ENCODE measurements at regions not wholly inside any gene's neighbourhood (a gene's known extent, or its start where the extent isn't known, plus 50 kb on each side); places are given as distances from the start of the nearest gene placed in this dataset.

DNA sequence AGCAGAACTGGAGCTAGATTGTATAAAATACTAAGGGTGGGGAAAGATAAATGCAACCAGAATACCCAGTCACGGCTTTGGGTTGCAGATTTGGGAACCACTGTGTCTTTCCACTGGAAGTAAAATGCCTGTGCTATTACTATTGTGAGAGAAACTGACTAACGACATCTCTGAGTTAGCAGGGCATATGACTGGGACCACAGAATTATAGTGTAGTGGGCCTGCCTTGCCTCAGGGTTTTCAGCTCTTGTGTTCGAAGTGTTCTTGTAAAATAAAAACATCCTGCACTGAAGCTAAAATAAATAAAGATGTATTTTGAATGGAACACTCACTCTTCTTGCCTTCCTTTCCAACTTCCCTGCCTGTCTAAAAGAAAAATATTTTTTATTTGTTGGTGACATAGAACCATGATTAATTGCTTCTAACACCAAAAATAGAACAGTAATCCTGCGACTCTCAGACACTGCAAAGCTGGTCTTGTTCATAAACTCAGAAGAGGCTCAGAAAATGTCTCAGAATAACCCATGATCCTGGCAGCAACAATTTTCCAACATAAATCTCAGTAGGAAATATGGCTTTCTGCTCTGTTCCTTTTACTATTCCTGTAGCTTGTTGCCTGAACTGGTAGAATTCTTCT is 104.2 kb downstream of the FAM47B start:
- TF ChIP-seq TCF7L2 (IDR thresholded peaks at IDR 0.05; ENCODE audit: borderline replicate concordance, extremely low read depth, insufficient read depth, insufficient read length) (no peak), EZH2phosphoT487 (IDR thresholded peaks at IDR 0.05; ENCODE audit: borderline replicate concordance) (no peak), ZFX (IDR thresholded peaks at IDR 0.05) (no peak), CEBPB (IDR thresholded peaks at IDR 0.05; ENCODE audit: low read depth) (no peak), JUND (IDR thresholded peaks at IDR 0.05) (no peak), YY1 (IDR thresholded peaks at IDR 0.05; ENCODE audit: extremely low read depth, insufficient replicate concordance, low read depth, low read length) (no peak), CBX3 (IDR thresholded peaks at IDR 0.05; ENCODE audit: low read depth) (no peak), EGR1 (IDR thresholded peaks at IDR 0.05; ENCODE audit: low read depth) (no peak), SRF (IDR thresholded peaks at IDR 0.05; ENCODE audit: low read depth) (no peak), SP1 (IDR thresholded peaks at IDR 0.05; ENCODE audit: low read depth) (no peak), POLR2A (IDR thresholded peaks at IDR 0.05; ENCODE audit: borderline replicate concordance, extremely low read depth, insufficient read depth, insufficient read length) (no peak), POLR2AphosphoS5 (IDR thresholded peaks at IDR 0.05; ENCODE audit: low read depth, low read length) (no peak), SIN3A (IDR thresholded peaks at IDR 0.05; ENCODE audit: low read depth) (no peak), ZNF274 (IDR thresholded peaks at IDR 0.05; ENCODE audit: low read depth, low read length) (no peak)
- TF ChIP-seq, protein P1, sequence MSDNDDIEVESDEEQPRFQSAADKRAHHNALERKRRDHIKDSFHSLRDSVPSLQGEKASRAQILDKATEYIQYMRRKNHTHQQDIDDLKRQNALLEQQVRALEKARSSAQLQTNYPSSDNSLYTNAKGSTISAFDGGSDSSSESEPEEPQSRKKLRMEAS (IDR thresholded peaks at IDR 0.05) = no peak
- TF ChIP-seq, protein P2, sequence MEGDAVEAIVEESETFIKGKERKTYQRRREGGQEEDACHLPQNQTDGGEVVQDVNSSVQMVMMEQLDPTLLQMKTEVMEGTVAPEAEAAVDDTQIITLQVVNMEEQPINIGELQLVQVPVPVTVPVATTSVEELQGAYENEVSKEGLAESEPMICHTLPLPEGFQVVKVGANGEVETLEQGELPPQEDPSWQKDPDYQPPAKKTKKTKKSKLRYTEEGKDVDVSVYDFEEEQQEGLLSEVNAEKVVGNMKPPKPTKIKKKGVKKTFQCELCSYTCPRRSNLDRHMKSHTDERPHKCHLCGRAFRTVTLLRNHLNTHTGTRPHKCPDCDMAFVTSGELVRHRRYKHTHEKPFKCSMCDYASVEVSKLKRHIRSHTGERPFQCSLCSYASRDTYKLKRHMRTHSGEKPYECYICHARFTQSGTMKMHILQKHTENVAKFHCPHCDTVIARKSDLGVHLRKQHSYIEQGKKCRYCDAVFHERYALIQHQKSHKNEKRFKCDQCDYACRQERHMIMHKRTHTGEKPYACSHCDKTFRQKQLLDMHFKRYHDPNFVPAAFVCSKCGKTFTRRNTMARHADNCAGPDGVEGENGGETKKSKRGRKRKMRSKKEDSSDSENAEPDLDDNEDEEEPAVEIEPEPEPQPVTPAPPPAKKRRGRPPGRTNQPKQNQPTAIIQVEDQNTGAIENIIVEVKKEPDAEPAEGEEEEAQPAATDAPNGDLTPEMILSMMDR (IDR thresholded peaks at IDR 0.05 in 2 of 3, conservative IDR thresholded peaks at IDR 0.05 in 1 of 3; ENCODE audit: borderline replicate concordance in 1 of 3, insufficient read depth in 1 of 3, low read depth in 2 of 3, low read length in 2 of 3) = no peak
- TF ChIP-seq, protein P3, sequence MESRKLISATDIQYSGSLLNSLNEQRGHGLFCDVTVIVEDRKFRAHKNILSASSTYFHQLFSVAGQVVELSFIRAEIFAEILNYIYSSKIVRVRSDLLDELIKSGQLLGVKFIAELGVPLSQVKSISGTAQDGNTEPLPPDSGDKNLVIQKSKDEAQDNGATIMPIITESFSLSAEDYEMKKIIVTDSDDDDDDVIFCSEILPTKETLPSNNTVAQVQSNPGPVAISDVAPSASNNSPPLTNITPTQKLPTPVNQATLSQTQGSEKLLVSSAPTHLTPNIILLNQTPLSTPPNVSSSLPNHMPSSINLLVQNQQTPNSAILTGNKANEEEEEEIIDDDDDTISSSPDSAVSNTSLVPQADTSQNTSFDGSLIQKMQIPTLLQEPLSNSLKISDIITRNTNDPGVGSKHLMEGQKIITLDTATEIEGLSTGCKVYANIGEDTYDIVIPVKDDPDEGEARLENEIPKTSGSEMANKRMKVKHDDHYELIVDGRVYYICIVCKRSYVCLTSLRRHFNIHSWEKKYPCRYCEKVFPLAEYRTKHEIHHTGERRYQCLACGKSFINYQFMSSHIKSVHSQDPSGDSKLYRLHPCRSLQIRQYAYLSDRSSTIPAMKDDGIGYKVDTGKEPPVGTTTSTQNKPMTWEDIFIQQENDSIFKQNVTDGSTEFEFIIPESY (IDR thresholded peaks at IDR 0.05; ENCODE audit: extremely low read depth, insufficient replicate concordance, low read length) = no peak
- TF ChIP-seq, protein P4, sequence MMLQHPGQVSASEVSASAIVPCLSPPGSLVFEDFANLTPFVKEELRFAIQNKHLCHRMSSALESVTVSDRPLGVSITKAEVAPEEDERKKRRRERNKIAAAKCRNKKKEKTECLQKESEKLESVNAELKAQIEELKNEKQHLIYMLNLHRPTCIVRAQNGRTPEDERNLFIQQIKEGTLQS (IDR thresholded peaks at IDR 0.05) = no peak
- Histone ChIP-seq H3K36me3 (ENCODE audit: control insufficient read depth in 1 of 2, insufficient read depth in 2 of 2, low read length in 2 of 2) (no peaks in the 10 kb centered on the region), H3K27me3 (ENCODE audit: insufficient read depth, low read length) (no peaks in the 10 kb centered on the region), H3K79me2 (ENCODE audit: insufficient read depth, low read length) (no peaks in the 10 kb centered on the region), H3K9ac (ENCODE audit: low read length) (no peak overlapping the region), H3K27ac (ENCODE audit: low read depth, low read length) (no peak overlapping the region), H3K4me3 (replicated peaks in 1 of 2; ENCODE audit: low read depth in 1 of 2, low read length in 2 of 2) (no peak overlapping the region), H3K9me3 (ENCODE audit: control insufficient read depth in 1 of 2, insufficient read depth in 1 of 2, low read depth in 1 of 2, low read length in 2 of 2) (no peaks in the 10 kb centered on the region), H3K9me2 (ENCODE audit: insufficient read depth) (no peaks in the 10 kb centered on the region), H4K20me1 (ENCODE audit: insufficient read depth) (no peaks in the 10 kb centered on the region), H3K4me2 (ENCODE audit: low read length) (no peak overlapping the region), H2AFZ (ENCODE audit: low read depth, low read length, poor library complexity, severe bottlenecking) (no peak overlapping the region), H3K4me1 (ENCODE audit: control insufficient read depth in 1 of 2, insufficient read depth in 2 of 2, low read length in 2 of 2) (no peaks in the 10 kb centered on the region)
- no TSS peak for BruUV-seq (replicated peaks)
- no peak for ATAC-seq
- POLR2A ChIA-PET = no interaction called here
- intact Hi-C loops (cut with micrococcal nuclease) = no loop called here
- RAD21 ChIA-PET (ENCODE audit: low non-redundant PET in 1 of 2, low total read pairs in 2 of 2, uncharacterized antibody in 2 of 2, unreplicated experiment in 2 of 2) = no interaction called here
- CTCF ChIA-PET = no interaction called here
- no peak for DNase-seq (ENCODE audit: low read depth, low spot score)

All from HCT116 (cell line).